GM19099 (cell line): ENCODE measurements at regions not wholly inside any gene's neighbourhood (a gene's known extent, or its start where the extent isn't known, plus 50 kb on each side); places are given as distances from the start of the nearest gene placed in this dataset.

Source experiments
- POLR2A ChIP-seq: IDR thresholded peaks from 3 replicates; pipeline ENCODE4 v1.6.1; 2011; ENCODE audit warnings: low read depth; ENCODE audit not compliant: insufficient read length; ENCODE audit errors: extremely low read depth

DNA sequence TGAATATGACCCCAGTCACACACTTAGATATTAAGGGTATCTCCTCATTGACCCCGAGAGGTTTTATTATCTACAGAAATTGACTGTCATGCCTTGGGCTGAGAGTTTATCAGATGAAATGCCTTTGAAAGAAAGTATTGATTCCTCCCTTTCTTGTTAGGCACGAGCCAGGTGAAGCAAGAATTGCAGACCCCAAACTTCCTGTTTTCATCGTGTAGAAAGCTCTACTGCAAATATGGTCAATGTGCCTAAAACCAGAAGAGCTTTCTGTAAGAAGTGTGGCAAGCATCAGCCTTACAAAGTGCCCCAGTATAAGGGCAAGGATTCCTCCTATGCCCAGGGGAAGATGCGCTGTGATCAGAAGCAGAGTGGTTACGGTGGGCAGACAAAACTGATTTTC is 143.9 kb upstream of the FUT8 start:
- no peak for TF ChIP-seq POLR2A

- no peak for TF ChIP-seq POLR2A
Measured at GRCh38 chr14:65269732-65270131, 142.8 kb upstream of the FUT8 start.

DNA sequence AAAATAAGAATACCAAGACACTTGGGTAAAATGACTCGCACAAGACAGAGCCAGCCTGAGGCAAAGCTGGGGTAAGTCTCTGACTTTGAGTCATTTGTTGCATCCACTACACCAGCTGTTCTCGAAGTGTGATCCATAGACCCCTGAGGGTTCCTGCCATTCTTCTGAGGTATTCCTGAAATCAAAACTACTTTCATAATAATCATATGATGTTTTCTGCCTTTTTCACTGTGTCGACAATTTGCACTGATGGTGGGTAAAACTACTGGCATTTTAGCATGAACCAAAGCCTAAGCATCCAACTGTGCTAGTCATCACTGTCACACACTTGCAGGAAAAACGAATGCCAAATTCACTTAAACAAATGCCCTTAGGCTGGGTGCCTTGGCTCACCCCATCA is 135.5 kb upstream of the FUT8 start:
- TF ChIP-seq POLR2A: no peak

- no peak for TF ChIP-seq POLR2A
Measured at GRCh38 chr14:65277580-65278270, 134.8 kb upstream of the FUT8 start.

DNA sequence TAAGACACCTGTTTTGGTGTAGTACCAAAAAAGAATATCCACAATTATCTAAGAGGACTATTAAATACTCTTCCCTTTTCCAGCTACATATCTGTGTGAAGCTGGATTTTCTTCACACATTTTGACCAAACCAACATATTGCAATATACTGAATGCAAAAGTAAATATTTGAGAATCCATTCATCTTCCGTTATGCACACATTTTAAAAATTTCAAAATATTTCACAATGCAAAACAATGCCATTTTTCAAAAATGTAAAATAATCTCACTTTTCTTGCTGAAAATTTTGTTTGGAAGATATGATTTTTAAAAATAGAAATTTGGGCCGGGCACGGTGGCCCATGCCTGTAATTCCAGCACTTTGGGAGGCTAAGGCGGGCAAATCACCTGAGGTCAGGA is 133.9 kb upstream of the FUT8 start:
- TF ChIP-seq POLR2A: no peak

DNA sequence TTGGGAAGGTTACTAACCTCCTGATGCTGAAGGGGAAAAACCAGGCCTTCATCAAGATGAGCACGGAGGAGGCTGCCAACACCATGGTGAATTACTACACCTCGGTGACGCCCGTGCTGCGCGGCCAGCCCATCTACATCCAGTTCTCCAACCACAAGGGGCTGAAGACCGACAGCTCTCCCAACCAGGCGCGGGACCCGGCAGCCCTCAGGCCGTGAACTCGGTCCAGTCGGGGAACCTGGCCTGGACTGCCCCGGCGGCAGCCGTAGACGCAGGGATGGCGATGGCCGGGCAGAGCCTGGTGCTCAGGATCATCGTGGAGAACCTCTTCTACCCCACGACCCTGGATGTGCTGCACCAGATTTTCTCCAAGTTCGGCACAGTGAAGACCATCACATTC is 133.0 kb upstream of the FUT8 start:
- TF ChIP-seq POLR2A: no peak

- TF ChIP-seq POLR2A: no peak
Measured at GRCh38 chr14:65279958-65280357, 132.6 kb upstream of the FUT8 start.

- TF ChIP-seq POLR2A: no peak
Measured at GRCh38 chr14:65280653-65281052, 131.9 kb upstream of the FUT8 start.

GRCh38 chr14:65281991-65282895 is 130.3 kb upstream of the FUT8 start:
- no peak for TF ChIP-seq POLR2A

GRCh38 chr14:65282896-65283253 is 129.7 kb upstream of the FUT8 start:
- TF ChIP-seq POLR2A: peak; percentile 30

GRCh38 chr14:65286443-65286842 is 126.1 kb upstream of the FUT8 start:
- TF ChIP-seq POLR2A: no peak

DNA sequence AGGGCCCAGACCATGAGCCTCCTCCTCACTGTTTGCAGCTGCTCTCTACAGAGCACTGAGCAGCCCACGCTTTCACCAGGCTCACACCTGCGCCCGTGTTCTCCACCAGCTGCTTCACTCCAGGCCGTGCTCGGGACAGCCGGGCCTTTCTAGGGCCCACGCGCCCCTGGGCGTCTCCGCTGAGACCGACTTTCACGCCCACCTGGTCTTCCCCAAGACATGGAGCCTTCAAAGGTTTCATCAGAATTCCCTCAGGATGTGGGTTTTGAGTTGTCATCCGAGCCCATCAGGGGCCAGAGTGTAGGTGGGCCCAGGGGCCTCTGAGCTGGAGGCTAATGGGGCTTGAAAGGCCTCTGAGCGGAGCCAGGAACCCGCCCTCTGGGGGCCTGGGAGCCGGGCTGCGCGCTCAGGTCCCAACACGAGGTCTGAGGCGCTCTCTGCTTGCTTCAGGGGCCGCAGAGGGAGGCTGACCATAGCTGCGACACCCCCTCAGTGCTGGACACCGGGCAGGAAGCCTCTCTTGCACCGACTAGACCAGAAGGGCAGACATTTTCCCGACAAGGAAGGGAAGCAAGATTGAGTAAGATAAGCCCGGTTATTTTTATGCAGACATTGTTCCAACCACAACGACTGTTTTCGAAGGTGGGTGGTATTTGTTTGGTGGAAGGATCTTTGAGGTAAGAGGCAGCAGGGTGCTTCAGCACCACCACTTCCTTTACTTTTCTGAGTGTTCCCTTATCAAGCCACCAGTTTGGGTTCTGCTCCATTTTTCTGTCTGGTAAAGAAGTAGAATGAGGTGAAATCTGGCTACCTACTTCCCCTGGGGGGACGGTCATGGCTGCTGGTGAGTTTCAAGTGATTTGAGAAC is 125.0 kb upstream of the FUT8 start:
- TF ChIP-seq POLR2A: peak; percentile 47

- no peak for TF ChIP-seq POLR2A
Measured at GRCh38 chr14:65290830-65291229, 121.7 kb upstream of the FUT8 start.

- TF ChIP-seq POLR2A: no peak
Measured at GRCh38 chr14:65291531-65291930, 121.0 kb upstream of the FUT8 start.

DNA sequence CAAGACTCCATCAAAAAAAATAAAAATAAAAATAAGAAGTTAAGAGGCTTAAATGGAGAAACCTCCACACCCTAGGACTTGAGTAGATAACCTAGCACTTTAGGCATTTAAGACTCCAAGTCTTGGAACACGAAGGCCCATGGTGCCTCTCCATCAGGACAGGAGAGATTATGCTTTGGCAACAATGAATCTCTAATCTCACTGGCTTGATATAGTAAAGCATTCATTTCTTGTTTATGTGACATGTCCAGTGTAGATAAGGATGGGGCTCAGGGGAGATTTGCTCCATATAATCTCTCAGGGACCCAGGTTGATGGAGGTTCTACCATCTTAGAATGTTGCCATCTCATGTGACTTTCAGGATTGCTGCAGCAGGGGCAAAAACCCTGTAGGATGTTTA is 117.7 kb upstream of the FUT8 start:
- no peak for TF ChIP-seq POLR2A
